H9 (cell line): ENCODE measurements at regions not wholly inside any gene's neighbourhood (a gene's known extent, or its start where the extent isn't known, plus 50 kb on each side); places are given as distances from the start of the nearest gene placed in this dataset.

Source experiments
- DNase-seq: peaks from one replicate; pipeline ENCODE4 v3.0.0-alpha.2; 2017
- H2AFZ ChIP-seq: one replicate; pipeline ENCODE4 v1.6.1; 2013; ENCODE audit warnings: mild to moderate bottlenecking, low read length, control low read depth, moderate library complexity
- H2AK5ac ChIP-seq: 2 replicates; pipeline ENCODE4 v1.6.1; 2013; ENCODE audit warnings: low read length, control low read depth, mixed read lengths; ENCODE audit not compliant: insufficient read length
- H2BK120ac ChIP-seq: one replicate; pipeline ENCODE4 v1.6.1; 2013; ENCODE audit warnings: low read depth, mild to moderate bottlenecking, low read length, control low read depth, inconsistent platforms; ENCODE audit not compliant: poor library complexity, severe bottlenecking
- H2BK12ac ChIP-seq: 2 replicates; pipeline ENCODE4 v1.6.1; 2013; ENCODE audit warnings: low read length, control low read depth, mixed read lengths, low read depth; ENCODE audit not compliant: insufficient read length
- H2BK15ac ChIP-seq: 2 replicates; pipeline ENCODE4 v1.6.1; 2013; ENCODE audit warnings: low read depth, low read length, control low read depth
- H2BK20ac ChIP-seq: one replicate; pipeline ENCODE4 v1.6.1; 2013; ENCODE audit warnings: low read depth, mild to moderate bottlenecking, low read length, control low read depth, inconsistent platforms; ENCODE audit not compliant: poor library complexity, severe bottlenecking
- H2BK5ac ChIP-seq: 2 replicates; pipeline ENCODE4 v1.6.1; 2013; ENCODE audit warnings: low read length, control low read depth, mixed read lengths; ENCODE audit not compliant: insufficient read length
- H3K14ac ChIP-seq: 2 replicates; pipeline ENCODE4 v1.6.1; 2013; ENCODE audit warnings: low read length, control low read depth; ENCODE audit not compliant: insufficient read depth
- H3K18ac ChIP-seq: 2 replicates; pipeline ENCODE4 v1.6.1; 2013; ENCODE audit warnings: low read depth, mild to moderate bottlenecking, mixed read lengths, low read length, control low read depth; ENCODE audit not compliant: insufficient read length
- H3K23ac ChIP-seq: 2 replicates; pipeline ENCODE4 v1.6.1; 2013; ENCODE audit warnings: low read length, control low read depth, mixed read lengths, low read depth; ENCODE audit not compliant: insufficient read length
- H3K23me2 ChIP-seq: 2 replicates; pipeline ENCODE4 v1.6.1; 2013; ENCODE audit warnings: low read depth, mild to moderate bottlenecking, mixed read lengths, low read length, control low read depth; ENCODE audit not compliant: insufficient read length, poor library complexity, severe bottlenecking
- H3K27ac ChIP-seq: 2 replicates; pipeline ENCODE4 v1.5.1; 2013; ENCODE audit warnings: low read length, control low read depth, mixed read lengths, low read depth; ENCODE audit not compliant: insufficient read length
- H3K27me3 ChIP-seq: 2 replicates; pipeline ENCODE4 v1.6.1; 2013; ENCODE audit warnings: low read length, control low read depth, inconsistent platforms; ENCODE audit not compliant: insufficient read depth
- H3K4ac ChIP-seq: 2 replicates; pipeline ENCODE4 v1.6.1; 2013; ENCODE audit warnings: low read depth, mild to moderate bottlenecking, control low read depth, inconsistent platforms, low read length, moderate library complexity
- H3K4me1 ChIP-seq: 2 replicates; pipeline ENCODE4 v1.6.1; 2013; ENCODE audit warnings: low read length, control low read depth, inconsistent platforms; ENCODE audit not compliant: insufficient read depth
- H3K4me2 ChIP-seq: 2 replicates; pipeline ENCODE4 v1.6.1; 2013; ENCODE audit warnings: low read length, control low read depth, mixed read lengths; ENCODE audit not compliant: insufficient read length, insufficient read depth
- H3K56ac ChIP-seq: 2 replicates; pipeline ENCODE4 v1.6.1; 2013; ENCODE audit warnings: low read depth, mild to moderate bottlenecking, mixed read lengths, low read length, control low read depth; ENCODE audit not compliant: insufficient read length
- H3K79me1 ChIP-seq: 2 replicates; pipeline ENCODE4 v1.6.1; 2013; ENCODE audit warnings: low read depth, mild to moderate bottlenecking, moderate library complexity, low read length, control low read depth, inconsistent platforms; ENCODE audit not compliant: insufficient read depth, poor library complexity, severe bottlenecking
- H3K79me2 ChIP-seq: 2 replicates; pipeline ENCODE4 v1.6.1; 2013; ENCODE audit warnings: low read length, control low read depth, inconsistent platforms; ENCODE audit not compliant: insufficient read depth
- H3K9ac ChIP-seq: 2 replicates; pipeline ENCODE4 v1.6.1; 2013; ENCODE audit warnings: low read length, control low read depth, mixed read lengths; ENCODE audit not compliant: insufficient read length; ENCODE audit errors: extremely low read depth
- H3K9me3 ChIP-seq: one replicate; pipeline ENCODE4 v1.6.1; 2013; ENCODE audit warnings: low read depth, low read length, inconsistent platforms; ENCODE audit not compliant: control insufficient read depth
- H3T11ph ChIP-seq: one replicate; pipeline ENCODE4 v1.6.1; 2013; ENCODE audit warnings: mild to moderate bottlenecking, low read length, control low read depth, inconsistent platforms
- H4K20me1 ChIP-seq: one replicate; pipeline ENCODE4 v1.6.1; 2013; ENCODE audit not compliant: control insufficient read depth, insufficient read length, insufficient read depth
- H4K5ac ChIP-seq: 2 replicates; pipeline ENCODE4 v1.6.1; 2013; ENCODE audit warnings: low read depth, mild to moderate bottlenecking, mixed read lengths, low read length, control low read depth; ENCODE audit not compliant: insufficient read length
- H4K8ac ChIP-seq: replicated peaks from 2 replicates; pipeline ENCODE4 v1.6.1; 2013; ENCODE audit warnings: low read length, control low read depth, mixed read lengths, low read depth; ENCODE audit not compliant: insufficient read length
- H4K91ac ChIP-seq: 2 replicates; pipeline ENCODE4 v1.6.1; 2013; ENCODE audit warnings: low read depth, mild to moderate bottlenecking, moderate library complexity, mixed read lengths, low read length, control low read depth; ENCODE audit not compliant: insufficient read length
- H3K27ac Mint-ChIP-seq, 3 experiments: 2 replicates in 2 of 3; 3 replicates in 1 of 3; pipeline ENCODE4 v1.8.0; 2020 to 2021; ENCODE audit warnings: mixed read lengths in 3 of 3, mild to moderate bottlenecking in 1 of 3, moderate library complexity in 1 of 3
- H3K27me3 Mint-ChIP-seq: 2 replicates; pipeline ENCODE4 v1.8.0; 2021; ENCODE audit warnings: low read depth, mild to moderate bottlenecking, moderate library complexity, mixed read lengths
- H3K36me3 Mint-ChIP-seq, 3 experiments: 2 replicates in 2 of 3; 3 replicates in 1 of 3; pipeline ENCODE4 v1.8.0; 2020 to 2021; ENCODE audit warnings: low read depth in 3 of 3, mixed read lengths in 3 of 3; ENCODE audit not compliant: insufficient read depth in 1 of 3
- H3K4me1 Mint-ChIP-seq, 2 experiments: 2 replicates each; pipeline ENCODE4 v1.8.0; 2020; ENCODE audit warnings: mixed read lengths in 2 of 2
- H3K4me3 Mint-ChIP-seq, 2 experiments: 2 replicates in 1 of 2; 3 replicates in 1 of 2; pipeline ENCODE4 v1.8.0; 2020 to 2021; ENCODE audit warnings: mild to moderate bottlenecking in 2 of 2, mixed read lengths in 2 of 2, moderate library complexity in 1 of 2
- H3K9me3 Mint-ChIP-seq, 2 experiments: 2 replicates in 1 of 2; 3 replicates in 1 of 2; pipeline ENCODE4 v1.8.0; 2020; ENCODE audit warnings: mild to moderate bottlenecking in 2 of 2, mixed read lengths in 2 of 2, moderate library complexity in 1 of 2
- WGBS: extraction: QIAGEN DNeasy Blood & Tissue Kit; methylation state at CpG from one replicate; pipeline ENCODE4 v1.1.7; 2013; ENCODE audit warnings: missing lambda C conversion rate, low lambda C conversion rate, mixed read lengths; ENCODE audit not compliant: insufficient read length; ENCODE audit errors: extremely low coverage; 5-methylcytosine and 5-hydroxymethylcytosine counted together
- TF ChIP-seq, protein P1 (sequence below): fragments of 200-600 bp; sonication (generic); conservative IDR thresholded peaks from 3 replicates; pipeline ENCODE4 v1.8.0; 2021; ENCODE audit warnings: antibody characterized with exemption, mild to moderate bottlenecking

DNA sequence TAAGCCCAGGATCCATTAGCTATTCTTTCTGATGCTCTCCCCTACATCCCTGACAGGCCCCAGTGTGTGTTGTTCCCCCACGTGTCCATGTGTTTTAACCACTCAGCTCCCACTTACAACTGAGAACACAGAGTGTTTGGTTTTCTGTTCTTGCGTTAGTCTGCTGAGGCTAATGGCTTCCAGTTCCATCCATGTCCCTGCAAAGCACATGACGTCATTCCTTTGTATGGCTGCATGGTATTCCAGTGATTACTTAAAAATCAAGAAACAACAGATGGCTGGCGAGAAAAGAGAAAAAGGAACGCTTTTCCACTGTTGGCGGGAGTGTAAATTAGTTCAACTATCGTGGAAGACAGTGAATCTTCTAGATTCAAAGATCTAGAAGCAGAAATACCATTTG lies 556.0 kb downstream of the PTPRC start:
- no peaks in the 10 kb centered on the region for H3K9me3 ChIP-seq
- no peak overlapping the region for H2BK120ac ChIP-seq
- no peak overlapping the region for H3K9ac ChIP-seq
- H3K9me3 Mint-ChIP-seq = no peaks in the 10 kb centered on the region
- H4K5ac ChIP-seq = no peak overlapping the region
- no peaks in the 10 kb centered on the region for H3K79me2 ChIP-seq
- no peak overlapping the region for H2BK5ac ChIP-seq
- H3K4me3 Mint-ChIP-seq = no peak overlapping the region
- no peaks in the 10 kb centered on the region for H4K20me1 ChIP-seq
- no peak overlapping the region for H2BK20ac ChIP-seq
- H2AFZ ChIP-seq = no peak overlapping the region
- no peak overlapping the region for H3K56ac ChIP-seq
- no peak overlapping the region for H3K23ac ChIP-seq
- no peaks in the 10 kb centered on the region for H3K23me2 ChIP-seq
- no peak overlapping the region for H4K8ac ChIP-seq
- no peaks in the 10 kb centered on the region for H3K27me3 ChIP-seq
- no peak overlapping the region for H3K18ac ChIP-seq
- no peak overlapping the region for H4K91ac ChIP-seq
- no peak overlapping the region for H3K14ac ChIP-seq
- no peak overlapping the region for H2BK12ac ChIP-seq
- no peaks in the 10 kb centered on the region for H3K4me1 Mint-ChIP-seq
- WGBS = no CpG with 5 or more reads among the region's 7 CpGs
- no peak overlapping the region for H3K27ac ChIP-seq
- H3K4ac ChIP-seq = no peak overlapping the region
- no peaks in the 10 kb centered on the region for H3K79me1 ChIP-seq
- no peak overlapping the region for H3K4me2 ChIP-seq
- H2BK15ac ChIP-seq = no peak overlapping the region
- H3K27me3 Mint-ChIP-seq = no peaks in the 10 kb centered on the region
- no peak overlapping the region for H3T11ph ChIP-seq
- no peak overlapping the region for H3K27ac Mint-ChIP-seq
- no peaks in the 10 kb centered on the region for H3K4me1 ChIP-seq
- H3K36me3 Mint-ChIP-seq = no peaks in the 10 kb centered on the region
- H2AK5ac ChIP-seq = no peak overlapping the region
- DNase-seq = no peak
- TF ChIP-seq, protein P1, sequence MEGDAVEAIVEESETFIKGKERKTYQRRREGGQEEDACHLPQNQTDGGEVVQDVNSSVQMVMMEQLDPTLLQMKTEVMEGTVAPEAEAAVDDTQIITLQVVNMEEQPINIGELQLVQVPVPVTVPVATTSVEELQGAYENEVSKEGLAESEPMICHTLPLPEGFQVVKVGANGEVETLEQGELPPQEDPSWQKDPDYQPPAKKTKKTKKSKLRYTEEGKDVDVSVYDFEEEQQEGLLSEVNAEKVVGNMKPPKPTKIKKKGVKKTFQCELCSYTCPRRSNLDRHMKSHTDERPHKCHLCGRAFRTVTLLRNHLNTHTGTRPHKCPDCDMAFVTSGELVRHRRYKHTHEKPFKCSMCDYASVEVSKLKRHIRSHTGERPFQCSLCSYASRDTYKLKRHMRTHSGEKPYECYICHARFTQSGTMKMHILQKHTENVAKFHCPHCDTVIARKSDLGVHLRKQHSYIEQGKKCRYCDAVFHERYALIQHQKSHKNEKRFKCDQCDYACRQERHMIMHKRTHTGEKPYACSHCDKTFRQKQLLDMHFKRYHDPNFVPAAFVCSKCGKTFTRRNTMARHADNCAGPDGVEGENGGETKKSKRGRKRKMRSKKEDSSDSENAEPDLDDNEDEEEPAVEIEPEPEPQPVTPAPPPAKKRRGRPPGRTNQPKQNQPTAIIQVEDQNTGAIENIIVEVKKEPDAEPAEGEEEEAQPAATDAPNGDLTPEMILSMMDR = no peak
